ENCODE measurements at regions not wholly inside any gene's neighbourhood (a gene's known extent, or its start where the extent isn't known, plus 50 kb on each side); places are given as distances from the start of the nearest gene placed in this dataset.

DNA sequence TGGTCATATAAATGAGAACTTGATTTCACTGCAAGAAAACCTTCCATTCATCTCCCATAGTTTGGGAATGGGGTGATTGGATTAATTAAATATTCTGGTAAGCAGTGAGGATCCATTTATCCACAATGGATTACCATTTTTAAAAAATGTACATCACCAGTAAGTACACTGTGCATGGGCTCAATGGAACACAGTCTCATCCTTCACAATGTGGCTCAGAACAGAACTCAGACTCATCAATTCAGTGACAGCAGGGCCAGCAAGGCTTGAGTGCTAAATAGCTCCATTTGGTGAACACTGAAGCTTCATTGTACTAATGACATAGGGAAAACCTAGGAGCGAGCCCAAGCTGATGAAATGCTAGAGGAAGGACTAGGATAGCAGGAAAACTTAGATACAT lies 223.8 kb downstream of the CMPK2 start:
- Histone ChIP-seq H3K4me2 (ENCODE audit: low read length) (no peak overlapping the region), H3K4me3 (ENCODE audit: low read length) (no peak overlapping the region), H3K79me2 (replicated peaks; ENCODE audit: insufficient read depth, low read length) (no peaks in the 10 kb centered on the region), H3F3A (ENCODE audit: insufficient read depth, low read length, poor library complexity, severe bottlenecking) (peaks cover 4% of the 10 kb centered on the region), H2AFZ (ENCODE audit: low read depth, low read length) (no peak overlapping the region), H4K20me1 (ENCODE audit: insufficient read depth) (no peaks in the 10 kb centered on the region), H3K36me3 (ENCODE audit: insufficient read depth, low read length) (no peaks in the 10 kb centered on the region), H3K27ac (ENCODE audit: low read length) (no peak overlapping the region), H3K27me3 (ENCODE audit: insufficient read depth, low read depth, low read length) (no peaks in the 10 kb centered on the region), H3K9me2 (ENCODE audit: insufficient read depth, low read length) (no peaks in the 10 kb centered on the region), H3K9me3 (ENCODE audit: low read length) (no peaks in the 10 kb centered on the region), H3K9ac (ENCODE audit: low read length) (no peak overlapping the region)
- TF ChIP-seq RAD21 (conservative IDR thresholded peaks at IDR 0.05) (no peak), POLR2AphosphoS5 (IDR thresholded peaks at IDR 0.05) (no peak), SMC3 (conservative IDR thresholded peaks at IDR 0.05; ENCODE audit: poor library complexity) (no peak), MXI1 (conservative IDR thresholded peaks at IDR 0.05; ENCODE audit: poor library complexity, severe bottlenecking) (no peak)
- TF ChIP-seq, protein P1, sequence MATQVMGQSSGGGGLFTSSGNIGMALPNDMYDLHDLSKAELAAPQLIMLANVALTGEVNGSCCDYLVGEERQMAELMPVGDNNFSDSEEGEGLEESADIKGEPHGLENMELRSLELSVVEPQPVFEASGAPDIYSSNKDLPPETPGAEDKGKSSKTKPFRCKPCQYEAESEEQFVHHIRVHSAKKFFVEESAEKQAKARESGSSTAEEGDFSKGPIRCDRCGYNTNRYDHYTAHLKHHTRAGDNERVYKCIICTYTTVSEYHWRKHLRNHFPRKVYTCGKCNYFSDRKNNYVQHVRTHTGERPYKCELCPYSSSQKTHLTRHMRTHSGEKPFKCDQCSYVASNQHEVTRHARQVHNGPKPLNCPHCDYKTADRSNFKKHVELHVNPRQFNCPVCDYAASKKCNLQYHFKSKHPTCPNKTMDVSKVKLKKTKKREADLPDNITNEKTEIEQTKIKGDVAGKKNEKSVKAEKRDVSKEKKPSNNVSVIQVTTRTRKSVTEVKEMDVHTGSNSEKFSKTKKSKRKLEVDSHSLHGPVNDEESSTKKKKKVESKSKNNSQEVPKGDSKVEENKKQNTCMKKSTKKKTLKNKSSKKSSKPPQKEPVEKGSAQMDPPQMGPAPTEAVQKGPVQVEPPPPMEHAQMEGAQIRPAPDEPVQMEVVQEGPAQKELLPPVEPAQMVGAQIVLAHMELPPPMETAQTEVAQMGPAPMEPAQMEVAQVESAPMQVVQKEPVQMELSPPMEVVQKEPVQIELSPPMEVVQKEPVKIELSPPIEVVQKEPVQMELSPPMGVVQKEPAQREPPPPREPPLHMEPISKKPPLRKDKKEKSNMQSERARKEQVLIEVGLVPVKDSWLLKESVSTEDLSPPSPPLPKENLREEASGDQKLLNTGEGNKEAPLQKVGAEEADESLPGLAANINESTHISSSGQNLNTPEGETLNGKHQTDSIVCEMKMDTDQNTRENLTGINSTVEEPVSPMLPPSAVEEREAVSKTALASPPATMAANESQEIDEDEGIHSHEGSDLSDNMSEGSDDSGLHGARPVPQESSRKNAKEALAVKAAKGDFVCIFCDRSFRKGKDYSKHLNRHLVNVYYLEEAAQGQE (IDR thresholded peaks at IDR 0.05; ENCODE audit: borderline replicate concordance): no peak

DNA sequence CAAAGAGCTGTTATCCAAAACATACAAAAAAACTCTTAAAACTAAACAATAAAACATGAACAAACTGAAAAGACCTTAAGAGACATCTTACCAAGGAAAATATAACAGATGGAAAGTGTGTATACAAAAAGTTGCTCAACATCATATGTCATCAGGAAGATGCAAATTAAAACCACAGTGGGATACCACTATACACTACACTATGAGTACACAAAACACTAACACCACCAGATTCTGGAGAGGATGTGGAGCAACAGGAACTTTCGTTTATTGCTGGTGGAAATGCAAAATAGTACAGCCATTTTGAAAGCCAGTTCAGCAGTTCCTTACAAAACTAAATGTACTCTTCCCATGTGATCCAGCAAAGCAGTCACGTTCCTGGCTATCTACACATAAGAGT lies 221.4 kb downstream of the CMPK2 start:
- Histone ChIP-seq H3K9ac (ENCODE audit: low read length) (no peak overlapping the region), H3K27me3 (ENCODE audit: insufficient read depth, low read depth, low read length) (no peaks in the 10 kb centered on the region), H3K4me2 (ENCODE audit: low read length) (no peak overlapping the region), H3K79me2 (replicated peaks; ENCODE audit: insufficient read depth, low read length) (no peaks in the 10 kb centered on the region), H3F3A (ENCODE audit: insufficient read depth, low read length, poor library complexity, severe bottlenecking) (peaks cover 4% of the 10 kb centered on the region), H2AFZ (ENCODE audit: low read depth, low read length) (no peak overlapping the region), H3K9me2 (ENCODE audit: insufficient read depth, low read length) (no peaks in the 10 kb centered on the region), H3K36me3 (ENCODE audit: insufficient read depth, low read length) (no peaks in the 10 kb centered on the region), H4K20me1 (ENCODE audit: insufficient read depth) (no peaks in the 10 kb centered on the region), H3K27ac (ENCODE audit: low read length) (no peak overlapping the region), H3K4me3 (ENCODE audit: low read length) (no peak overlapping the region), H3K9me3 (ENCODE audit: low read length) (no peaks in the 10 kb centered on the region)
- TF ChIP-seq POLR2AphosphoS5 (IDR thresholded peaks at IDR 0.05): no peak
- TF ChIP-seq MXI1 (conservative IDR thresholded peaks at IDR 0.05; ENCODE audit: poor library complexity, severe bottlenecking): no peak
- TF ChIP-seq, protein P2, sequence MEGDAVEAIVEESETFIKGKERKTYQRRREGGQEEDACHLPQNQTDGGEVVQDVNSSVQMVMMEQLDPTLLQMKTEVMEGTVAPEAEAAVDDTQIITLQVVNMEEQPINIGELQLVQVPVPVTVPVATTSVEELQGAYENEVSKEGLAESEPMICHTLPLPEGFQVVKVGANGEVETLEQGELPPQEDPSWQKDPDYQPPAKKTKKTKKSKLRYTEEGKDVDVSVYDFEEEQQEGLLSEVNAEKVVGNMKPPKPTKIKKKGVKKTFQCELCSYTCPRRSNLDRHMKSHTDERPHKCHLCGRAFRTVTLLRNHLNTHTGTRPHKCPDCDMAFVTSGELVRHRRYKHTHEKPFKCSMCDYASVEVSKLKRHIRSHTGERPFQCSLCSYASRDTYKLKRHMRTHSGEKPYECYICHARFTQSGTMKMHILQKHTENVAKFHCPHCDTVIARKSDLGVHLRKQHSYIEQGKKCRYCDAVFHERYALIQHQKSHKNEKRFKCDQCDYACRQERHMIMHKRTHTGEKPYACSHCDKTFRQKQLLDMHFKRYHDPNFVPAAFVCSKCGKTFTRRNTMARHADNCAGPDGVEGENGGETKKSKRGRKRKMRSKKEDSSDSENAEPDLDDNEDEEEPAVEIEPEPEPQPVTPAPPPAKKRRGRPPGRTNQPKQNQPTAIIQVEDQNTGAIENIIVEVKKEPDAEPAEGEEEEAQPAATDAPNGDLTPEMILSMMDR (IDR thresholded peaks at IDR 0.05; ENCODE audit: poor library complexity, severe bottlenecking): no peak

DNA sequence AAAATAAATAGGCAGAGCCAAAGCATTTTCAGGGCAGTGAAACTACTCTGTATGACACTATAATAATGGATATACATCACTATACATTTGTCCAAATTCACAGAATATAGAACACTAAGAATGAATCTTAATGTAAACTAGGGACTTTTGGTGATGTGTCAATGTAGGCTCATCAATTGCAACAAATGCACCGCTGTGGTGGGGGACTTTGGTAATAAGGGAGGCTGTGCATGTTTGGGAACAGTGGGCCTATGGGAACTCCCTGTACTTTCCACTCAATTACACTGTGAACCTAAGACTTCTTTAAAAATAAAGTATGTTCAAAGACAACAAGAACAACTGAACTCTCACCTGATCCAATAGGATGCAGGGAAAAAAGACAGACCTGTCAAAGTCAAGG lies 220.7 kb downstream of the CMPK2 start:
- Histone ChIP-seq H3F3A (ENCODE audit: insufficient read depth, low read length, poor library complexity, severe bottlenecking) (peaks cover 4% of the 10 kb centered on the region), H4K20me1 (ENCODE audit: insufficient read depth) (no peaks in the 10 kb centered on the region), H3K27ac (ENCODE audit: low read length) (no peak overlapping the region), H3K4me2 (ENCODE audit: low read length) (no peak overlapping the region), H3K9me2 (ENCODE audit: insufficient read depth, low read length) (no peaks in the 10 kb centered on the region), H3K4me3 (ENCODE audit: low read length) (no peak overlapping the region), H3K27me3 (ENCODE audit: insufficient read depth, low read depth, low read length) (no peaks in the 10 kb centered on the region), H3K36me3 (ENCODE audit: insufficient read depth, low read length) (no peaks in the 10 kb centered on the region), H3K9ac (ENCODE audit: low read length) (no peak overlapping the region), H3K79me2 (replicated peaks; ENCODE audit: insufficient read depth, low read length) (no peaks in the 10 kb centered on the region), H2AFZ (ENCODE audit: low read depth, low read length) (no peak overlapping the region), H3K9me3 (ENCODE audit: low read length) (no peaks in the 10 kb centered on the region)
- TF ChIP-seq SMC3 (conservative IDR thresholded peaks at IDR 0.05; ENCODE audit: poor library complexity) (no peak), MXI1 (conservative IDR thresholded peaks at IDR 0.05; ENCODE audit: poor library complexity, severe bottlenecking) (no peak), RAD21 (conservative IDR thresholded peaks at IDR 0.05) (no peak), POLR2AphosphoS5 (IDR thresholded peaks at IDR 0.05) (no peak), EZH2 (IDR thresholded peaks at IDR 0.05; ENCODE audit: borderline replicate concordance, insufficient read depth, low read length, poor library complexity, severe bottlenecking) (no peak), TAF1 (IDR thresholded peaks at IDR 0.05; ENCODE audit: low read depth) (no peak), EP300 (conservative IDR thresholded peaks at IDR 0.05; ENCODE audit: poor library complexity, severe bottlenecking) (no peak)
- TF ChIP-seq, protein P1 (IDR thresholded peaks at IDR 0.05; ENCODE audit: borderline replicate concordance): no peak
- TF ChIP-seq, protein P2 (IDR thresholded peaks at IDR 0.05; ENCODE audit: poor library complexity, severe bottlenecking): no peak

All from neural cell (in vitro differentiated cells).